Testis (tissue), 2 donors: ENCODE measurements at regions not wholly inside any gene's neighbourhood (a gene's known extent, or its start where the extent isn't known, plus 50 kb on each side); places are given as distances from the start of the nearest gene placed in this dataset.
"Not testable (repeated sequence)": the region's sequence is repeated elsewhere in the genome, so short reads cannot be mapped to it uniquely, and the experiment has no call there.

ENCODE experiments used
- DNase-seq: peaks from one replicate; pipeline ENCODE4 v3.0.0-alpha.2; 2019
- H3K27ac ChIP-seq, 2 donors: fragments of 200-600 bp; sonication (generic); one replicate each; pipeline ENCODE4 v1.5.1; 2019
- H3K27me3 ChIP-seq: fragments of 200-600 bp; sonication (generic); one replicate; pipeline ENCODE4 v1.5.1; 2019
- H3K36me3 ChIP-seq: fragments of 200-600 bp; sonication (generic); one replicate; pipeline ENCODE4 v1.5.1; 2017; ENCODE audit warnings: low read depth; ENCODE audit errors: missing control alignments
- H3K4me1 ChIP-seq: fragments of 200-600 bp; sonication (generic); one replicate; pipeline ENCODE4 v1.5.1; 2019
- H3K4me3 ChIP-seq, 2 donors: fragments of 200-600 bp; sonication (generic); one replicate each; pipeline ENCODE4 v1.5.1; 2017 to 2019
- H3K9me3 ChIP-seq: fragments of 200-600 bp; sonication (generic); one replicate; pipeline ENCODE4 v1.5.1; 2017
- CTCF ChIP-seq, 3 experiments: fragments of 450-650 bp in 2 of 3; fragments of 200-600 bp in 1 of 3; sonication (generic) in 1 of 3; IDR thresholded peaks; one replicate each; pipeline ENCODE4 v1.5.1; 2016 to 2019; ENCODE audit warnings: antibody characterized with exemption in 3 of 3, mild to moderate bottlenecking in 2 of 3, moderate library complexity in 1 of 3
- POLR2A ChIP-seq: fragments of 450-650 bp; IDR thresholded peaks from one replicate; pipeline ENCODE4 v1.6.1; 2017; ENCODE audit warnings: antibody characterized with exemption, mild to moderate bottlenecking, moderate library complexity
- WGBS, 2 donors: methylation state at CpG; one replicate each; pipeline ENCODE4 v1.1.5; 2018; 5-methylcytosine and 5-hydroxymethylcytosine counted together
- intact Hi-C: fragments of 100-400 bp; cut with DNase I; formaldehyde crosslinking; loops from one replicate; pipeline ENCODE4 v1.15.1; 2023; ENCODE audit warnings: low total_unique reads

- Histone ChIP-seq H3K36me3 (no peaks in the 10 kb centered on the region), H3K27ac (no peak overlapping the region), H3K4me1 (no peaks in the 10 kb centered on the region), H3K4me3 (no peak overlapping the region), H3K27me3 (no peaks in the 10 kb centered on the region), H3K9me3 (no peaks in the 10 kb centered on the region)
- no peak for TF ChIP-seq CTCF (IDR thresholded peaks at IDR 0.05)
- TF ChIP-seq POLR2A: no peak
- no peak for DNase-seq
- intact Hi-C loops: no loop called here
- 67 to 70% methylated on average over 6 of the region's 6 CpGs for WGBS, 2 donors
These were observed 1943.2 kb upstream of the DEFB115 start for GRCh38 chr20:29314294-29314693.

GRCh38 chr20:29318871-29319461 lies 1938.5 kb upstream of the DEFB115 start:
- no peak for DNase-seq
- H3K9me3 ChIP-seq: no peaks in the 10 kb centered on the region
- H3K27ac ChIP-seq: no peak overlapping the region
- H3K4me1 ChIP-seq: no peaks in the 10 kb centered on the region
- H3K4me3 ChIP-seq: no peak overlapping the region
- TF ChIP-seq POLR2A: no peak
- TF ChIP-seq CTCF (IDR thresholded peaks at IDR 0.05): no peak
- intact Hi-C loops: no loop called here
- no peaks in the 10 kb centered on the region for H3K27me3 ChIP-seq
- no peaks in the 10 kb centered on the region for H3K36me3 ChIP-seq
- WGBS, 2 donors: 34 to 46% methylated on average over 20 to 37 of the region's 37 CpGs

- Histone ChIP-seq H3K27me3 (no peaks in the 10 kb centered on the region), H3K36me3 (no peaks in the 10 kb centered on the region), H3K4me3 (no peak overlapping the region), H3K4me1 (no peaks in the 10 kb centered on the region), H3K27ac (no peak overlapping the region), H3K9me3 (no peaks in the 10 kb centered on the region)
- TF ChIP-seq POLR2A: no peak
- no peak for TF ChIP-seq CTCF (IDR thresholded peaks at IDR 0.05)
- WGBS, 2 donors: 8 to 9% methylated on average over 23 of the region's 23 CpGs
- intact Hi-C loops: no loop called here
- DNase-seq: no peak
These were observed 1937.7 kb upstream of the DEFB115 start for GRCh38 chr20:29319725-29320124.

GRCh38 chr20:29320216-29320949 lies 1937.1 kb upstream of the DEFB115 start:
- H3K36me3 ChIP-seq, H3K9me3 ChIP-seq, H3K4me1 ChIP-seq, DNase-seq, H3K4me3 ChIP-seq, intact Hi-C loops, H3K27me3 ChIP-seq, H3K27ac ChIP-seq: not testable (repeated sequence)
- 16 to 26% methylated on average over 25 to 35 of the region's 35 CpGs for WGBS, 2 donors

GRCh38 chr20:29323631-29324515 lies 1933.6 kb upstream of the DEFB115 start:
- H3K27ac ChIP-seq, H3K4me3 ChIP-seq, intact Hi-C loops, H3K36me3 ChIP-seq, H3K4me1 ChIP-seq, H3K9me3 ChIP-seq, H3K27me3 ChIP-seq, DNase-seq: not testable (repeated sequence)
- WGBS, 2 donors: 40 to 42% methylated on average over 37 of the region's 37 CpGs

- H3K36me3 ChIP-seq, DNase-seq, H3K4me1 ChIP-seq, H3K4me3 ChIP-seq, H3K9me3 ChIP-seq, H3K27ac ChIP-seq, H3K27me3 ChIP-seq, intact Hi-C loops: not testable (repeated sequence)
- 32 to 46% methylated on average over 27 to 34 of the region's 34 CpGs for whole genome bisulfite sequencing, 2 donors
These were observed 1932.8 kb upstream of the DEFB115 start for GRCh38 chr20:29324516-29325303.
